ENCODE measurements at regions not wholly inside any gene's neighbourhood (a gene's known extent, or its start where the extent isn't known, plus 50 kb on each side); places are given as distances from the start of the nearest gene placed in this dataset.
"Not testable (repeated sequence)": the region's sequence is repeated elsewhere in the genome, so short reads cannot be mapped to it uniquely, and the experiment has no call there.

DNA sequence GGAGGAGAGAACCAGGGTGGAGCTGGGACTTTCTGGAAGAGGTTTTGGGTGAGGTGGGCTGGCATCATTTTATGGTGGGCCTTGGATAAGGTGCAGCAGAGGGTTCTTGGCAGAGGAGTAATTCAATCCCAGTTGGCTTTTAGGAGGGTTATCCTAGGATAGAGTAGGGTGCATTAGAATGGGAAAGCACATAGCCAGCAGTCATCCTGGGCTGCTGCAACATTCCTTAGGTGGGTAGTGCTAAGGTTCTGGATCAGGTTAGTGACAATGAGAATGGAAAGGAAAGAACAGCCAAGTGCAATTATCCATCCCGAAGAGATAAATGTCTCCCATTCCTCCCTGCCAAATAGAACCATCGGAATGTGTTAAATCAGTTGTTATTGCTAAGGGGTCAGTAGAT, 157.3 kb upstream of the SPRED2 start:
- DNase-seq = no peak

DNA sequence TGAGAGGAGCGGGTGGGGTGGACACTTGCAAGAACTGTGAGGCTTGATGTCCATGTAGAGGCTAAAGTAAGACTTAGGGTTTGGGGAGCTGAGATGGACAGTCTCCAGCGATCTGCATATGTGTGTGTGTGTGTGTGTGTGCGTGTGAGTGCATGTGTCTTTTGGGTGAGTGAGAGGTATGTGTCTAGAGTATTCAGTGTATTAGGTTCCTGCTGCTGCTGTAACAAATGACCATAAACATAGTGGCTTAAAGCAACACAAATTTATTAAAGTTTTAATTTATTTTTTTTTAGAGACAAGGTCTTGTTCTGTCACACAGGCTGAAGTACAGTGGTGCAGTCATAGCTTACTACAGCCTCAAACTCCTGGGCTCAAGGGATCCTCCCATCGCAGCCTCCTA, 155.4 kb upstream of the SPRED2 start:
- no peak for DNase-seq

DNA sequence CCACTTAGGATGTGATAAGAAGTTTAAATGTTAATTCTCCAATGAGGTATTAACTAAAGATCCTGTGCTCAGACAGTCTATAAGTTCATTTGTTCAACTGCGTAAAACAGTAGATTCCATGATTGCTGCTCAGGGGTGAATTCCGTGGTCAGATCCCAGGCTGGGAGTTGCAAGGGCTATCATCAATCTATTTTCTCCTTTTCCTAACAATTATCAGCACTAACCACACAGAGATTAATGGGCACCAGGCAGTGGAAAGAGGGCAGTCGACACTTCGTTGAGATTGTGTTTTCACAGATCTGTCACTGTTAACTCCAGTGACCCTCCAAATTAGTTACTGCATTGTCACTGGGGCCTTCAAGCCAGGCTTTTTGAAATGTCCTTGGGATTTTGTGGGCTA, 154.1 kb upstream of the SPRED2 start:
- DNase-seq = no peak

DNA sequence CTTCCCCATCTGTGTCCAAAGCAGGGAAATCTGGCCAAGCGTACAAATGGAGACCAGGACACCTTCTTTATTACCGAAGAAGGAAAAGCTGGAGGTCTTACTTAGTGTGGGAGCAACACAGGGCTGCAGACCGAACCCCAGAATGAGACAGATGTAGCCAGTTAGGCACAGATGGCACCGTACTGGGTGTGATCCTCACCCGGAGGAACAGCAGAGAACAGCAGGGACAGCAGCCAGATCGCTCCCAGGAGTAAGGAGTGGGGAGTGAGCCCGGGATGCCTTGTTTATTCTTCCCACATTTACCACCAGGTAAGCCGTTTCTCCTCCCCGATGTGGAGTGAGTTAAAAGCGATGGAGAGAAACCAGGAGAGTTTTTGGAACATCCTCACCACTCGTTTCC, 150.7 kb upstream of the SPRED2 start:
- DNase-seq = no peak

DNA sequence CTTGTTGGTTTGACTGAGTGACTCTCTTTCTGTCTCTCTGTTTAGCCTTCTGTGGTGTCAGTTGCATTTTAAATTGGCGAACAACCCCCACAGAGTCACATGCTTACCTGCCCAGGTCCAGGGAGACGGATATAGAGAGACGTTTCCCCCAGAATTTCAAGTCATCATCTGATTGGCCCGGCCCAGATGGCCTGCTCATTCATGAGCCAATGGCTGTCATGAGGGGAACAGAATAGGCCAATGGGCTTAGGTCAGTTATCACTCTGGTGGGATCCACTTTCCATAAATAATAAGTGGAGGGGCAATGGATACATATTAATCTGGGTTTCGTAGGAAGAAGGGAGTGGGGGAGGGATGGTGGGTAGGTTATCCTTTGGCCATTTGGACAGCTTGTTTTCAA, 150.0 kb upstream of the SPRED2 start:
- DNase-seq = no peak

DNA sequence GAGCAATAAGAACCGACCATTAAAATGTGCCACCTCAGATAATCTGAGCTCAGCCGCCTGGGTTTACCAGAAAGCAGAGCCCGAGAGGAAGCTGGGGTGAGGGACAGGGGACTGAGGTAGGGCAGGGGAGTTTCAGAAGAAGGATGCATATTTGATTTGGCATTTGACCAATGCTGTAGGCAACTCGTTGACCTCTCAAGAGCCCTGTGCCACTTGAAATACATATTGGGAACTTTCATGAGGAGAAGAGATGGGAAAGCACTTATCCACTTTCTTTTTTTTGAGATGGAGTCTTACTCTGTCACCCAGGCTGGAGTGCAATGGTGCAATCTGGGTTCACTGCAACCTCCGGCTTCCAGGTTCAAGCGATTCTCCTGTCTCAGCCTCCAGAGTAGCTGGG, 148.4 kb upstream of the SPRED2 start:
- DNase-seq = no peak

DNA sequence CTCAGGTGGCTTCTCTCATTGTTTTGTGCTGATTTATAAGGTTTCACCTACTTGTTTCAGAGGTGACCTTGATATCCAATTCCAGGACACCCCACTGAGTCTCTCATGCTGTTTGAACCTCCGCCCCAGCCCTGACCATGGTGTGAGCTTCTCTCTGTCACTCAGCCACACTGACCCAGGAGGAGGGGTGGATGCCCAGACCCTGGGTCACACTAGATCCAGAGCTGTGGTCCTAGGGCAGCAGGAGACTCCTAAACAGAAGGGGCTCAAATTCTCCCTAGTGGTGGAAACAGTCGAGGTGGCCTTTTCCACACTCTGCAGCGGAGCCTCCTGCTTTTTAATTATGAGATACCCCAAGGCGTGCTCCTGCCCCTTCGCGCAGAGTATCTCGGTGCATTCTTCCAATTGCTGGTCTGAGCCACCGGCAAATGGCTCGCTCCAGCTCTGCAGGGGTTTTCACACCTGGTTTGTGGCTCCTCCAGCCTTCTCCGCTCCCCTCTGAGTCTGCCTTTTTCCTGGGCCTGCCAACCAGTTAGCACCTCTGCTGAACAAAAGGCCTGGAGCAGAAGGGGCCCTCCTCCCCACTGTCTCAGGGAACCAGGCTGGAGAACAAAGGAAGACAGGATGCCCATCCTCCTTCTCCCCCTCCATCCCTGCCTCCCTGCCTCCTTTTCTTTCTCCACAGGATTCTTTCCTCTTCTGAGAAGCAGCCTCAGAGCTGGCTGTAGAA, 147.3 kb upstream of the SPRED2 start:
- no peak for DNase-seq

DNA sequence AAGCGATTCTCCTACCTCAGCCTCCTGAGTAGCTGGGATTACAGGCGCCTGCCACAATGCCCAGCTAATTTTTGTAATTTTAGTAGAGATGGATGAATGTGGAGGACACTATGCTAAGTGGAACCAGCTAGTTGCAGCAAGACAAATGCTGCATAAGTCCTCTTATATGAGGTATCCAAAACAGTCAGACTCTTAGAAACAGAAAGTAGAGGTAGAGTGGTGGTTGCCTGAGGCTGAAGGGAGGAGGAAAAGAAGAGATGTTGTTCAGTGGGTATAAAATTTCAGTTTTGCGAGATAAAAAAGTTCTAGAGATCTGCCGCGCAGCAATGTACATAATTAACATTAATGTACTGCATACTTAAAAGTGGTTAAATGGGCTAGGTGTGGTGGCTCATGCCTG, 145.3 kb upstream of the SPRED2 start:
- DNase-seq = no peak

DNA sequence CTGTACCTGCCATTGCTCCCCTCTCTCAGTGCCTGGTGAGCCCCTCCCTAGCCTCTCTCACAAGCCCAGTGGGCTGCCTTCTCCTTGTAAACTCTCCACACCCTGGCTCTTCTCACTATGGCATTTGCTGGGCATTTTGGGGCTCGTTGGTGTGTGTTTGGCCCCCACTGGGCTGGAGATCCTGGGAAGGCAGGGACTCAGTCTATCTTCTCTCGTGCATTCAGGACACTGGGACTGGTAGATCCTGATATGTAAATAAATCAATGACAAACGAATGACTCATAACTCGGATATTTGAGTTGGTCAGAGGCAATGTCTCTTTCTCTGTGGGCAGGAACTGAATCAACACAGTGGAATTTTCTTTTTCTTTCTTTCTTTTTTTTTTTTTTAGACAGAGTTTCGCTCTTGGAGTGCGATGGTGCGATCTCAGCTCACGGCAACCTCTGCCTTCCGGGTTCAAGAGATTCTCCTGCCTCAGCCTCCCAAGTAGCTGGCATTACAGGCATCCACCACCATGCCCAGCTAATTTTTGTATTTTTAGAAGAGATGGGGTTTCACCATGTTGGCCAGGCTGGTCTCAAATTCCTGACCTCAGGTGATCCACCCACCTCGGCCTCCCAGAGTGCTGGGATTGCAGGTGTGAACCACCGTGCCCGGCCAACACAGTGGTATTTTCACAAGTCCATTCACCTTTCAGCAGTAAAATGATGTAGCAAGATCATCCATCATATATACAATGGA, 144.6 kb upstream of the SPRED2 start:
- DNase-seq = no peak

DNA sequence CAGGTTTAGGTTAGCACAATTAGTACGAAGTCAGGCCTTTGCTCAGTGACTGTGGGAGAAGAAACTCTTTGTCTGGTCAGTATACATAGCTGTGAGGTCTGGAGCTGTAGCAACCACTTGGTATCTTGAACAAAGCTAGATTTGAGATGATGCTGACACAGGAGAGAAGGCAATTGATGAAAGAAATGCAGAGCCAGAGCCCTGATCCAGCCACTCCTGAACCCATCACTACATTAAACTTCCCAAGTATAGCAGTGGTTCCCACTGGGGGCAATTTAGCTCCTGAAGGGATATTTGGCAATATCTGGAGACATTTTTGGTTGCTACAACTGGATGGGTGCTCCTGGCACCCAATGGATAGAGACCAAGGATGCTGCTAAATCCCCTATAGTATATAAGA, 143.9 kb upstream of the SPRED2 start:
- no peak for DNase-seq

DNA sequence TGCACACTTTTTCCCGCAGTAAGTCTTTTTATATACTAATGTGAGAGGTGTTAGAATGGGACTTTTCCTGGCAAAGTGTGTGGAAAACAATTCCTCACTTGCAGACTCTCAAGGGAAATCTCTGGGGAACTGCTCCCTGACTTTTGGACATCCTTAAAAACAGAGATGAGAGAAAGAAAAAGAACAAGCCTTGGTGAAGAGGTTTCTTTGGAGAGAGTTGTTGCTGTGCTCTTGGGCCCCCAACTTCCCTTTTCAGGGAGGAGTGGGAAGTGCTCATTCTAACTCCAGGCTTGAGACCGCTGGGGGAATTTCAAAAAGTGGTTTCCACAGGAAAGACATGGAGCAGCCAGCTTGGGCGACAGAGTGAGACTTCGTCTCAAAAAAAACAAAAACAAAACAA, 142.6 kb upstream of the SPRED2 start:
- no peak for DNase-seq

DNA sequence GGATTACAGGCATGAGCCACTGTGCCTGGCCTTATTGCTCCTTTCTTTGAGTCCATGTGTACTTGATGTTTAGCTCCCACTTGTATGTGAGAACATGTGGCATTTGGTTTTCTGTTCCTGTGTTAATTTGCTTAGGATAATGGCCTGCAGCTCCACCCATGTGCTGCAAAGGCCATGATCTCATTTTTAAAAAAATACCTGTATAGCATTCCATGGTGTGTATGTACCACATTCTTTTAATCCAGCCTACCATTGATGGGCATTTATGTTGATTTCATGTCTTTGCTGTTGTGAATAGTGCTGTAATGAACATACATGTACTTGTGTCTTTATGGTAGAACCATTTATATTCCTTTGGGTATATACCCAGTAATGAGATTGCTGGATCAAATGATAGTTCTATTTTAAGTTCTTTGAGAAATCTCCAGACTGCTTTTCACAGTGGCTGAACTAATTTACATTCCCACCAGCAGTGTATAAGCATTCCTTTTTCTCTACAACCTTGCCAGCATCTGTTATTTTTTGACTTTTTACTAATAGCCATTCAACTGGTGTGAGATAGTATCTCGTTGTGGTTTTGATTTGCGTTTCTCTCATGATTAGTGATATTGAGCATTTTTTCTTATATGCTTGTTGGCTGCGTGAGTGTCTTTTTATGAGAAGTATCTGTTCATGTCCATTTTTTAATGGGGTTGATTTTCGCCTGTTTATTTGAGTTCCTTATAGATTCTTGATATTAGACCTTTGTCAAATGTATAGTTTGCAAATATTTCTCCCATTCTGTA, 136.4 kb upstream of the SPRED2 start:
- not testable (repeated sequence) for DNase-seq

DNA sequence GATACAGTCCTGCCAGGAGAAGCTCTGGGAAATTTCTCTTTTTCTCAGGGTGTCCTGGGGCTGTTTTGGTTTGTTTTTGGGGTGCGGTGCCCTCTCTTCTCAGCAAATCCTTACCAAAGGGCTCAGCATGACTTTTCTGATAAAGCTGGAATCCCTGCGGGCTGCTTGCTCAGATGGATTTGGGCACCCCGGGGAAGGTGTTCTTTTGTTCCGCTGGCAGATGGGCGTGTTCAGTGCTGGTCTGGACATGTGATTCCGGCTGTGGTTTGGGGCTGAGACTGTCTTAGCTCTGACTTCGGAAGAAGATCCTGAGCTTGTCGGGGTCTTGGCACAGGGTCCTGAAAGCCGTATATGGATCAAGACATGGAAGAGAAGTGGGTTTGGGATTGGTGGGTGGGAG, 134.2 kb upstream of the SPRED2 start:
- no peak for DNase-seq

DNA sequence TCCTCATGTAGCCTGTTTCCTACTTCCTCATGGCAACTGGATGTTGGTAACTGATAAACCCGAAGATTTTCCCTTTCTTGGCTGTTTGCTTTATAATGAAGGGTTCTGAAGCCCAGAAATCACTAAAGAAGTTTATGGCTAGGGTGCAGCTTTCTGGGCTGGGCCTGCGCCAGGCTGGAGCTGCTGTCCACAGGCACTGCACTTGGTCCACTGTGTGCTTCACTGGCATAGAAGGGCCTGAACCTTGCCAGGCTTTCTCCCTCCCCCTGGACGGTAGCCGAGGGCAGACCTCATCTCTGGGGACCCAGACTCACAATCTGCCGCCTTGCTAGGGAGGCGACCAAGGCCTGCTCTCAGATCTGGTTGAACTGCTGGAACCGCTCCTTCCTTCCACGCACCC, 133.3 kb upstream of the SPRED2 start:
- no peak for DNase-seq

DNA sequence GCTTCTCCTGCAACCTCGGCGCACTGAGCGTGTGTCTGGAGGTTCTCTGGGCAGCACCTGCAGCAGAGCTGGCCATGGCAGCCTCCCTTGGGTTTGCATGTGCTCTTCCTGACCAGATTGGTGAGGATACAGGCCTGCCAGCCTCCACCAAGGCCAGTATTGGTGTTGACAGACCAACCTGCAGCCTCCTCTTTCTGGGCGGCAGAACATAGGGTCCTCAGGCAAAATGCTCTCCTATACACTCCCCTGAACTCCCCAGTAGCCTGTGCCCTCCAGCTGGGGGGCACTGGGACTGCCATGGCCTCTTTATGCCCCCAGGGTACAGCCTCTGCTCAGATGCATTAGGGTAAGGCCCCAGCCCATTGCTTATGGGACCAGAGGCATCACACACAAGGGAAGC, 131.9 kb upstream of the SPRED2 start:
- no peak for DNase-seq

DNA sequence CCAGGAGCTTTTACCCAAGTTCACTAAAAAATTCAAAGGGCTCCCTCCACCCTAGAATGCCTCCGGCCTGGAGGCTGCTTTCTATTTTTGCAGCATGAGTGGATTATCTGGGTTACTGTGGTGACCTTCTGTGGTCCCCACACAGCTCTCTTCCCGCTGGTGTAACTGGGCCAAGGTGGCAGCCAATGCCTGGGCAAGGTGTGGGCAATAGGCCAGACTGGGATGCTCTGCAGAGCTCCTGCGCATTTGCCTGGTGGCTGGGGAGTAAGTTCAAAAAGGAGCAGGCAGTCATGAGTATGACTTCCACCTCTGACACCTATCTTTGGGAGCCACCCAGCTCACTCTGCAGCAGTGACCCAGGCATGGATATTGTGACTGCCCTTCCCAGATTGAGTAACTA, 130.5 kb upstream of the SPRED2 start:
- no peak for DNase-seq

DNA sequence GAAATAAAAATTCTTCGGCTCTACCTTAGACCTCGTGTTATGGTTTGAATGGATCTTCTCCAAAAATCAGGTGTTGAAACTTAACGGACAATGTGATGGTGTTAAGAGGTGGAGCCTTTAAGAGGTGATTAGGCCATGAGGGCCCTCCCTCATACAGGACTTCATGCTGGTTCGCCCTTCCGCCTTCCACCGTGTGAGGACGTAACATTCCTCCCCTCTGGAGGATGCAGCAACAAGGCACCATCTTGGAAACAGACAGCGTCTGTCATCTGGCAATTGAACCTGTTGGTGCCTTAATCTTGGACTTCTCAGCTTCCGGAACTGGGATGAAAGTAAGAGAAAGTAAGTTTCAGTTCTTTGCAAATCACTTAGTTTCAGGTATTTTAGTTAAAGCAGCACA, 126.3 kb upstream of the SPRED2 start:
- no peak for DNase-seq

DNA sequence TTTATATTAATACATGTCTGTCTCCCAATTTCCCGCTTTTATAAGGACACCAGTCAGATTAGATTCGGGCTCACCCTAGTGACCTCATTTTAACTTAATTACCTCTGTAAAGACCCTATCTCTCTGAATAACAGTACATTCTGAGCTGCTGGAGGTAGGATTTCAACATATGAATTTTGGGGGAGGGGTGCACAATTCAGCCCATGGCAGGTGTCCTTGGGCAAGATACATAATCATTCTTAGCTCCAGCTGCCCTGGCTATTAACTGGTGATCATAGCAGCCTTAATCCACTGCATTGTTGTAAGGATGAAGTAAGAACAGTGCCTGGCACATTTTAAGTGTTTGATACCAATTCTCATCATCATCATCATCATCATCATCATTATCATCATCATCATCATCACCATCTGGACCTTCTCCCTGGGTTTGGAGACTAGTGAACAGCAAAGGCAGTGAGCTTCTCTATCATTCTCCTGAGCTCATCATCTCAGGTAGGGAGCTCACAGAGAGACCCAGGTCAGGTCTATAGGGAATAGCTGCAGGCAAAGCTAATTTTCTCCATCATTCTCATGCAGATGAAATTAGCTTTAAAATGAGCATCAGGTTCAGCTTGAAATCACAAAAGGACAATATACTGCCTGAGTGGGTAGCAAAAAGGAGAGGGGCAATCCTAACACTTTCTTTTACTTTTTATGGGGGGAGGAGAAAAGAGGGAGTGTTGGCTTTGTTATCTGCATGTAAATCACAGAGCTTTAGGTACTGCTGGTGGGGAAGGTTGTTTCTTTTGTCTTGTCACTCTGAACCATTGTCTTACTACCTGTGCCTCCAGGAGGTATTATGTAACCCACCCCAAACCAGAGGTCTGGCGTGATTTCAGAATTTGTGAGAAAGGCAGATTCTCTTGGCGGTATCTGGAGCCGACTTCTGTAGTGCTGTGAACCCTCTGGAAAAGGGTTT, 125.5 kb upstream of the SPRED2 start:
- no peak for DNase-seq

DNA sequence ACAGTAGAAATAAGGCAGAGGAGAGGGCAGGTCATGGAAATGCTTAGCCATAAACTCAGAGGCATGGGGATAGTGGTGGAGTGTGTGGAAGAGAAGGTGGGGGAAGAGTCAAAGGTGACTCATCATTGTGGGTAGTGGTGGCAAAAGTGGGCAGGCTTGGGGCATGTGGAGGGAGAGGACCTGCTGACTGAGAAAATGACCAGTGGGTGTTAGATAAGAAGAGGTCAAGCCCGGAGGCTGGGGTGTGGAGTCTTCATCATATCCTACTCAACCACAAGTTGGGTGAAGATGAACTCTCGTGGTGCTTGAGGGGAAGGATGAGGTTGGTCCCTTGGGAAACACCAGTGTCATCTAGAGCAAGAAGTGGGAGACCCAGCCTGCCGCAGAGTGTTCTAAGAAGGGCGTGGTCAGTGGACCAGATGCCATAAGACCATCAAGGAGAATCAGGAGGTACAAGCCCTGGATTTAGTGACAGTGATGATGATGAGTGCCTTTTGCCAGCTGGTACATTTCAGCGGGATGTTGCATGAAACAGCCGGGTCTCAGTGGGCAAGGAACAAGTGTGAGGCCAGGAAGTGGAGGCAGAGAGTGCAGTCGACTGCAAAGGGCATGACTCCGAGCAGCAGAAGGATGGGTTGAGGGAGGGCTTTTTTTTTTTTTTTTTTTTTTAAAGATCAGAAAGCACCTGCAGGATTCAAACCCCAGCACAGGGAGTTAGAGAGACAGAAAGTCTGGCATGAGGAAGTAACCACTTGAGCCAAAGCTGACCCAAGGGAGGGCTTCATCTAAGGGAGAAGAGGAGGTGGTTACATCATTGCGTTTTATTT, 122.6 kb upstream of the SPRED2 start:
- DNase-seq = peak; percentile 29

DNA sequence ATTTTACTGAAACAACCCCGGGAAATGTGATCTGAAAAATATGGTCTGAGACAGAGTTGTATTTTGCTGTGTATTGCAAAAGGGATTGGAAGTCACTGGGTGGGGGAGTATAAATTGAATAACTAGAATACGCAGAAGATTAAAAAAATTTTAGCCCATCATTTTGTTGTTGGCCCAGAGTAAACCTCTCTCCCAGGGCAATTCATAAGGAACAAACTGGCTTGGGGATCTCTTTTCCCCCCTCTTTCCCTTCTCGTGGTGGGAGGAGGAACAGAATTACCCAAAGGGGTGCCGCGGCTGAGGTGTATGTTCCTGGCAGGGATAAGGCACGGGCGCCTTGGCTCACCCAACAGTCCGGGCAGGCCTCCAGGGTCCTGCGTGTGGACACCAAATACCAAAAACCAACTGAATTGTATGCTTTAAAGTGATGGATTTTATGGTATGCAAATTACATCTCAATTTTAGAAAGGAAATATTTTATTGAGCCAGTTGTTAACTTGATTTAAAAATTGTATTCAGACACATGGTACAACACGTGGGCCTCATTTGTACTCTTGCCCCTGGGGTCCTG, 121.2 kb upstream of the SPRED2 start:
- no peak for DNase-seq

DNA sequence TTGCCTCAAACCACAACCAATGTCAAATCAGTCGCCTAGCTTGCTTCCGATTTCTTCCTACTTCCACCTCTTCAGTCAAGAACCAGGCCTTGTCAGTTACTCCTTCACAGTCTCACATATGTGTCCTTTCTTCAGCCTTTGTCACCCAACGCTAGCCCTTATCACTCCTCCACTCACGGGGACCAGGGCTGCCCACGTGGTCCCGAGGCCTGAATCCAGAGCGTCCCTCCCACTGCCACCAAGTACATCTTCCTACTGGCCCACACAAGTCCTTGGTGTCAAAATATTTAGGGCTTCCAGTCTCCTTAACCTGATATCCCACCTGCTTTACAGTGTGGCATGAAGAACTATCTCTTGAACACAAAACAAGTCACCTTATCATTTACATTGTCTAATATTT, 119.1 kb upstream of the SPRED2 start:
- DNase-seq = no peak

DNA sequence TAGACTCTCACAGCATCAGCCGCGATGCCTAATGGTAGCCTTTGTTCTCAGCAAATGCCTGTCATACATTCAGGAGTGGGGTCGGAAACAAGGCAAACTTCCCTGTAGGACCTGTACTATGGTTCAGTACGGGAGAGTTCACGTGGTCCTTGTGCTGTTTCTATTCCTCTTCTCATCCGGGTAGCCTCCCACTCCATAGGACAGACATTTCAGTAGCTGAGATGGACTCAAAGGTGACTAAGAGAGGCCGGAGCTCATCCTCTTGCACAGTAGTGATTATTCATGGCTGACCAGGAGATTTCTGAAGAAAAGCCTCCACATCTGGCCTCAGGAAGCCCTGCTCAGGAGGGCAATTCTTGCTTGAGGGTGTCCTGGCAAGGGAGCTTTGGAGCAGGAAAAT, 117.8 kb upstream of the SPRED2 start:
- DNase-seq = no peak

Measured in hematopoietic multipotent progenitor cell treated with erythropoietin and hydrocortisone succinate and interleukin-3 and kit ligand, for 8 days (in vitro differentiated cells).